ENCODE measurements at regions not wholly inside any gene's neighbourhood (a gene's known extent, or its start where the extent isn't known, plus 50 kb on each side); places are given as distances from the start of the nearest gene placed in this dataset.
"Not testable (repeated sequence)": the region's sequence is repeated elsewhere in the genome, so short reads cannot be mapped to it uniquely, and the experiment has no call there.

DNA sequence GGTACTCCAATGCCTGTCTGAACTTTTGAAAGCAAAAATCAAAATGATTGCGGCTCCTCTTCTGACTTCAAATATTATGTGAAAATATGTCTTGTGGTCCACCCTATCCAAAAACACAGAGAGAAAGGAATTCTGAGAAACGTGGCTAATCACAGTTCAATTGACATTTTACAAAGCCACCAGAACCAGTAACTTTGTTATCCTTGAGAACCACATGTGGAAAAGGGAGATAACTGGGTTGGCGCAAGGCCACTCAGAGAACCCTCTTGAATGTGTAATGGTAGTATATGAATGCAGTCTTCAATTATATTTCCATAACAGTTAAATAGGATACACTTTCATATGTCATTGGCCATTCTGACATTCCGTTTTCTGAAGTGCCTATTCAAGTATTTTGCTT lies 1030.0 kb upstream of the TMPRSS15 start:
- no peak for DNase-seq

DNA sequence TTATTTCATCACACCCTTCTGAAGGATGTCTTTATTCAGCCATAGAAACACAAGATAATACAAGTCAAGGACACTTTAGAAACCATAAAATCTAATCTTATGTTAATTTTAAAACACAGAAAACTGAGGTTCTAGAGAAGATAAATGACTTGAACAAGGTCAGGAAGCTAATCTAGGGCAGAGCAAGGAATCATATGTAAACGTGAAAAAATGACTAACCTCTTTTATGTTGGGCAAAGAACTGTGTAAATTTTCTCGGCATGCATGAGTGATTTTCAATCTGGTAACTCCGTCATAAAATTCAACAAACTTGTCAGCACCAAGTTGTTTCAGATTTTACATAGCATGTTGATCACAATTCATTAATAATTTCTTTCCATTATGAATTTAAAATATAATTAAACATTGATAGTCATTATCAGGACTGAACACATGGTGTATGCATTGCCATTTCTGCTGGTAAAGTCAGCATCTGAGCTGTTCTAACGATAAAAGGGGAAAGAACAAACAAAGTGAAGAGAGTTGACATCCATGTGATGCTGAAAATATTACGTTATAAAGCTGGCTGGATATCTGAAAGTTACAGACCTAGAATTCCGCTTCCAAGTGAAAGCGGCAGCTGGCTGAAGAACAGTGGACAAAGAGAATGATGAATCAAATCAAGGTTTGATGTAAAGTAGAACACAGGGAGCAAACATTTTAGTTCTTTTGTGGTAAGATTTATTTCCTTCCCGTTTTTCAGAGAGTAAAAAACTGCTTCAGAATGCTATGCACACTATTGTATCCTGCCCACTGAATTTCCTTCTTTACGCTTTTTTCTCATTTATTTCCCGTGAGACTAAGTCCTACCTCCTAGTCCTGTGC lies 1037.4 kb upstream of the TMPRSS15 start:
- DNase-seq = no peak

DNA sequence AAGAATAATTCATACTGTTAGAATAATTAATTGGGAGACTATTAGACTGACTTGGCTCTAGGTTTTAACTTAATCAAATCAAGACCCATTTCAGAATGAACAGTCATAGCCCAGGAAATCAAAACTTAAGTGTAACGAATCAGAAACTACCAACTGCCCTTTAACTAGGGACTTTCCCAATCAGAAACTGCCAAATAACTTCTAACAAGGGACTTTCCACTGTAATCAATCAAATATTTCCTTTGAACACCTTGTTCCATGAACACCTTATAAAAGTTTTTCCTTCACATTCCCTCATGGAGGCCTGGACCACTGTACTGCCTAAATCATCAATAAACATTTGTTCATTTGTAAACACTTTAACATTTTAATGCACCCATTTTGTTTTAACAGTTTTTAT lies 1054.7 kb upstream of the TMPRSS15 start:
- no peak for DNase-seq

DNA sequence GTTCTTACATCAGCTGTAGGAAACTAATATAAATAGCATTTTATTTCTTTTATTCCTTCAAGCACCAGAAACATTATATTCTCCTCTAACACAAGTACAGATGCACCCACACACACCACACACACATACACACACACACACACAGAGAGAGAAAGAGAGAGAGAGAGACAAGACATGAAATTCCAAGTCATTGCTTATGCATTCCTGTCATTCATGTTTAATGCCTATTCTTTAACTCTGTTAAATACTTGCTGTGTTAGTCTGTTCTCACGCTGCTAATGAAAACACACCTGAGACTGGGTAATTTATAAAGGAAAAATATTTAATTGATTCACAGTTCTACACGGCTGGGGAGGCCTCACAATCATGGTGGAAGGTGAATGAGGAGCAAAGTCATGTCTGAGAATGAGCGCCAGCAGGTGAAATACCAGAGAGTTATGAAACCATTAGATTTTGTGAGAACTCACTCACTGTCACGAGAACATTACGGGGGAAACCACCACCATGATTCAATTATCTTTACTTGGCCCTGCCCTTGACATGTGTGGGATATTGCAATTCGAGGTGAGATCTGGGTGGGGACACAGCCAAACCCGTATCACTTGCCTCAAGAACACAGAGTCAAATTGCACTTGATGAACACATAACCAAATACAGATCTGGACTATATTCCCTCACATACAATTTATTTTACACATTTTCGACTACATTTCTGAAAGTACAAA lies 1058.1 kb upstream of the TMPRSS15 start:
- DNase-seq = no peak

DNA sequence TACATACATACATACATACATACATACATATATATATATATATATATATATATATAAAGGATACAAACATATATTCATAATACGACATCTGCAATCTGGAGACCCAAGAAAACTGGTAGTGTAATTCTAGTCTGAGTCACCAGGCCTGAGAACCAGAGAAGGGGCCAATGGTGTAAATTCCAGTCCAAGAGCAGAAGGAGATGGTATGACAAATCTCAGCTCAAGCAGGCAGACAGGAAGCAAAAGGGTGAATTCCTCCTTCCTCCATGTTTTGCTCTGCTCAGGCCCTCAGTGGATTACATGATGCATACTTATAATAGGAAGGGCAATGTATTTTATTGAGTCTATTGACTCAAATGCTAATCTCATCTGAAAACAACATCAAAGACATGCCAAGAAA lies 1060.4 kb upstream of the TMPRSS15 start:
- no peak for DNase-seq

- DNase-seq = no peak
These were observed 1065.6 kb upstream of the TMPRSS15 start for GRCh38 chr21:19468991-19469715.

- no peak for DNase-seq
These were observed 1071.9 kb upstream of the TMPRSS15 start for GRCh38 chr21:19475525-19475924.

DNA sequence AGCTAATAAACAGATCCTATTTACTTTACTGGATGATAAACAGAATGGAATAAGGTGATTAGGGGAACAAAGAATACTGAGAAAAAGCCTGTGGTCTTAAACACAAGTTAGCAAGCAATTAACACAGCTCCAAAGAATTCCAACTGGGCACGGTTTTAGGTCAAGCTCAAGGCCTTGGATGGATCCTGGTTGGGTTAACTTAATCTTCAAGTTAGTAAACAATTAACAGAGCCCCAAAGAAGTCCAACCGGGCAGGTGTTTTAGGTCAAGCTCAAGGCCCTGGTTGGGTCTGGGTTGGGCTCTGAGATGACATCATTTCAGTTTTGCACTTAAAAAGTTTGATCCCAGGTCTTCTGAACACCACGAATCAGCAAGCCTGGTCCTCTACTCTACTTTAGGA lies 1086.3 kb upstream of the TMPRSS15 start:
- no peak for DNase-seq

DNA sequence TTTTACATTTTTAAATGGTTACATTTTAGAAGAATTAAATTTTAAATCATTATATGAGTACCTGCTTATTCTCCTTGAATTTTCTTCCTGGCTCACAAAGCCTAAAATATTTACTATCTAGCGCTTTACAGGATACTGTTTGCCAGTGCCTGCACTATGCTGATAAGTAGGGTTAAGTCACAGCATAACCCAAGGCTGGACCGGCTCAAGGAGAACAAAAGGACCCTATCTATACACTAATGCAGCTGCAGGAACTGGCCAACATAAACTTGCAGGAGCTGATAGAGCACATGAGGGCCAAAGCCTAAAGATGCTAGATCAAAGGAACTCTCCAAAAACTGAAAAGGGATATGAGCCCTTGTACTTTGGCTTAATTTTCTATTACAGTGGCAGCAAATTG lies 1086.9 kb upstream of the TMPRSS15 start:
- DNase-seq = no peak

DNA sequence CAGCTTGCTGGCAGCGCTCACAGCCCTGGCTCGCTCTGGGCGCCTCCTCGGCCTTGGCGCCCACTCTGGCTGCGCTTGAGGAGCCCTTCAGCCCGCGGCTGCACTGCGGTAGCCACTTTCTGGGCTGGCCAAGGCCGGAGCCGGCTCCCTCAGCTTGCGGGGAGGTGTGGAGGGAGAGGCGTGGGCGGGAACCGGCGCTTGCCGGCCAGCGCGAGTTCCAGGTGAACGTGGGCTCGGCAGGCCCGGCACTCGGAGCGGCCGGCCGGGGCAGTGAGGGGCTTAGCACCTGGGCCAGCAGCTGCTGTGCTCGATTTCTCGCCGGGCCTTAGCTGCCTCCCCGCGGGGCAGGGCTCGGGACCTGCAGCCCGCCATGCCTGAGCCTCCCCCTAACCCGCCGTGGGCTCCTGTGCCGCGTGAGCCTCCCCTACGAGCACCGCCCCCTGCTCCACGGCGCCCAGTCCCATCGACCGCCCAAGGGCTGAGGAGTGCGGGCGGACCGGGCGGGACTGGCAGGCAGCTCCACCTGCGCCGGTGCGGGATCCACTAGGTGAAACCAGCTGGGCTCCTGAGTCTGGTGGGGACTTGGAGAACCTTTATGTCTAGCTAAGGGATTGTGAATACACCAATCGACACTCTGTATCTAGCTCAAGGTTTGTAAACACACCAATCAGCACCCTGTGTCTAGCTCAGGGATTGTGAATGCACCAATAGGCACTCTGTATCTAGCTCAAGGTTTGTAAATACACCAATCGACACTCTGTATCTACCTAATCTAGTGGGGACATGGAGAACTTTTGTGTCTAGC lies 1090.1 kb upstream of the TMPRSS15 start:
- DNase-seq = not testable (repeated sequence)

- DNase-seq = no peak
These were observed 1097.5 kb upstream of the TMPRSS15 start for GRCh38 chr21:19501115-19501514.

- no peak for DNase-seq
These were observed 1104.2 kb upstream of the TMPRSS15 start for GRCh38 chr21:19507682-19508260.

GRCh38 chr21:19508442-19508841 lies 1104.9 kb upstream of the TMPRSS15 start:
- DNase-seq = no peak

GRCh38 chr21:19508844-19509243 lies 1105.3 kb upstream of the TMPRSS15 start:
- DNase-seq = no peak

GRCh38 chr21:19510057-19510456 lies 1106.5 kb upstream of the TMPRSS15 start:
- no peak for DNase-seq

GRCh38 chr21:19510653-19511052 lies 1107.1 kb upstream of the TMPRSS15 start:
- DNase-seq = no peak

- no peak for DNase-seq
These were observed 1118.8 kb upstream of the TMPRSS15 start for GRCh38 chr21:19522381-19522780.

- DNase-seq = no peak
These were observed 1119.5 kb upstream of the TMPRSS15 start for GRCh38 chr21:19523061-19523460.

- DNase-seq = no peak
These were observed 1120.2 kb upstream of the TMPRSS15 start for GRCh38 chr21:19523746-19524145.

DNA sequence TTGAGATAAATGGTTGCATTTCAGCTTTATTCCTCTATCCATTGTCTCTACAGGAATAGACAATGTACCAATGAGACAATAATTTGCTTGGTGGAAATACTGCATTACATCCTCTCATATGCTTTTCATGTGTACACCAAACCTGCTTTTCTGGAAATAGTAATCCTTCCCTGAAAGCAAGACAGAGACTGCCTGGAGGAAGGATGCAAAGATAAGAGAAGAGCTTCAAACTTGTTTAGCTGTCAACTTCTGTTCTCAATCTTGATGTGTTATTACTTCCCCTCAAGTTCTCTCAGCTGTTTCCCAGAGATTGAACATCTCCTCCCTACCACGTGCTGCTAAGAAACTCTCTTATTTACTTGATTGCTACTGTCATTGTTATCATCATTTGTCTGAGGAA lies 1125.4 kb upstream of the TMPRSS15 start:
- no peak for DNase-seq

DNA sequence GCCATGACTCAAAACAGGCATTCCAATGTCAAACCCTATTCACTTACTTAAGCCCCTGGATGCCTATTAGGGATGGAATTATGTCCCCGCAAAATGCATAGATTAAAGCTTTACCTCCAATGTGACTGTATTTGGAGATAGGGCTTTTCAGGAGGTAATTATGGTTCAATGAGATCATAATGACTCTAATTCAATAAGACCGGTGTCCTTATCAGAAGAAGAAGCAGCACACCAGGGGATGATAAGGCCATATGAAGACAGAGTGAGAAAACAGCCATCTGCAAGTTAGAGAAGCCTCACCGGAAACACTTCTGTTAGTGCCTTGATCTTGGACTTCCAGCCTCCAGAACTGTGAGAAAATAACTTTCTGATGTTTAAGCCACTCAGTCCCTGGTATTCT lies 1131.8 kb upstream of the TMPRSS15 start:
- no peak for DNase-seq

GRCh38 chr21:19537116-19537515 lies 1133.5 kb upstream of the TMPRSS15 start:
- no peak for DNase-seq

Measured in dermis blood vessel endothelial cell (primary cell).